PC-9 (cell line): ENCODE measurements at regions not wholly inside any gene's neighbourhood (a gene's known extent, or its start where the extent isn't known, plus 50 kb on each side); places are given as distances from the start of the nearest gene placed in this dataset.

Experiments
- BruUV-seq: library from RNA; stranded (reverse); fragments of 400-500 nt; replicated peaks from 2 replicates; lab custom pipeline; 2021; lab: Mats Ljungman, UMichigan
- CTCF ChIA-PET: fragments of 300-600 bp; sonication (Branson Sonifier 250); formaldehyde crosslinking; loops from one replicate; lab custom pipeline; 2022; ENCODE audit warnings: antibody characterized with exemption; lab: Charles Lee
- POLR2A ChIA-PET: fragments of 300-600 bp; sonication (Branson Sonifier 250); formaldehyde crosslinking; loops from one replicate; lab custom pipeline; 2022; ENCODE audit warnings: antibody characterized with exemption; ENCODE audit not compliant: unreplicated experiment; lab: Charles Lee
- DNase-seq, 2 experiments: peaks; one replicate each; pipeline versions ENCODE4 v3.0.0 to v3.0.0-alpha.2; 2015 to 2022; ENCODE audit warnings: mixed read lengths in 1 of 2
- H2AFZ ChIP-seq: fragments of 200-600 bp; sonication (generic); 2 replicates; pipeline ENCODE4 v1.8.1; 2017; ENCODE audit warnings: antibody characterized with exemption
- H3F3A ChIP-seq: fragments of 200-600 bp; sonication (generic); 2 replicates; pipeline ENCODE4 v1.8.1; 2017; ENCODE audit warnings: antibody characterized with exemption, mild to moderate bottlenecking, low read depth; ENCODE audit not compliant: insufficient read depth
- H3K27ac ChIP-seq: fragments of 200-600 bp; sonication (generic); 2 replicates; pipeline ENCODE4 v1.6.1; 2016; ENCODE audit warnings: mixed run types
- H3K27me3 ChIP-seq: fragments of 200-600 bp; sonication (generic); 2 replicates; pipeline ENCODE4 v1.6.1; 2016; ENCODE audit warnings: low read depth, mixed run types; ENCODE audit not compliant: insufficient read depth
- H3K36me3 ChIP-seq: fragments of 200-600 bp; sonication (generic); 2 replicates; pipeline ENCODE4 v1.6.1; 2016; ENCODE audit warnings: low read depth, mixed run types
- H3K4me1 ChIP-seq: fragments of 200-600 bp; sonication (generic); replicated peaks from 2 replicates; pipeline ENCODE4 v1.6.1; 2016; ENCODE audit warnings: mixed run types; ENCODE audit not compliant: insufficient read depth
- H3K4me2 ChIP-seq: fragments of 200-600 bp; sonication (generic); 2 replicates; pipeline ENCODE4 v1.6.1; 2017; ENCODE audit warnings: mixed run types
- H3K4me3 ChIP-seq: fragments of 200-600 bp; sonication (generic); 2 replicates; pipeline ENCODE4 v1.6.1; 2016; ENCODE audit warnings: mixed run types
- H3K79me2 ChIP-seq: fragments of 200-600 bp; sonication (generic); 2 replicates; pipeline ENCODE4 v1.6.1; 2017; ENCODE audit warnings: low read depth, mixed run types
- H3K9me2 ChIP-seq: fragments of 200-600 bp; sonication (generic); 2 replicates; pipeline ENCODE4 v1.8.1; 2017; ENCODE audit warnings: mild to moderate bottlenecking; ENCODE audit not compliant: insufficient read depth
- H3K9me3 ChIP-seq: fragments of 200-600 bp; sonication (generic); 2 replicates; pipeline ENCODE4 v1.8.1; 2016; ENCODE audit warnings: low read depth; ENCODE audit not compliant: insufficient read depth
- H4K20me1 ChIP-seq: fragments of 200-600 bp; sonication (generic); 2 replicates; pipeline ENCODE4 v1.8.1; 2017; ENCODE audit not compliant: insufficient read depth
- CTCF ChIP-seq: fragments of 200-600 bp; sonication (generic); conservative IDR thresholded peaks from 2 replicates; pipeline ENCODE4 v1.6.1; 2017; ENCODE audit warnings: mixed run types, antibody characterized with exemption, mild to moderate bottlenecking, moderate library complexity
- EZH2 ChIP-seq: fragments of 200-600 bp; sonication (generic); IDR thresholded peaks from 2 replicates; pipeline ENCODE4 v1.8.0; 2017; ENCODE audit warnings: antibody characterized with exemption, low read depth
- intact Hi-C: fragments of 100-400 bp; cut with micrococcal nuclease; formaldehyde crosslinking; loops from one replicate; pipeline ENCODE4 v1.10.0; 2022; ENCODE audit not compliant: unreplicated experiment

DNA sequence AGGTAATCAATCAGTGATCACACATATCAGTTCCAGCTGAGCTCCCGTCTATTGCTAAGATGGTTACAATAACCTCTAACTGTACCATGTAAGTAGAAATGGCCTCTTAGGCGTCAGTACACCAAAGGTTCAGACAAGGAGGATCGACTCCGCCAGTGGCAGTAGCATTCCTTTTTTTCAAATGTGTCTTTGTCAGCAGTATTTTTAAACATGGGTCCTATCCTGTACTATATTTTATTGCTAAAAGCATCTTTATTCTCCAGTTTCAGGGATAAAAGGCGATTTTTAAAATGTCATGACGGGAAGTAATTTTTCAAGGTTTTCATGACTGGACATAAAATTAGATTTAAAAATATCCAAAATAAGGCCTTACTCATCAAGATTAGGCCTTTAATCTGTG is 64.8 kb upstream of the TBCA start:
- H4K20me1 ChIP-seq = no peaks in the 10 kb centered on the region
- ChIA-PET POLR2A (no interaction called here), CTCF (no interaction called here)
- no peaks in the 10 kb centered on the region for H3K36me3 ChIP-seq
- H3F3A ChIP-seq = no peaks in the 10 kb centered on the region
- no peak overlapping the region for H3K27ac ChIP-seq
- intact Hi-C loops = no loop called here
- H3K4me1 ChIP-seq = no peaks in the 10 kb centered on the region
- no peak overlapping the region for H2AFZ ChIP-seq
- H3K4me3 ChIP-seq = no peak overlapping the region
- no peak for DNase-seq
- no peaks in the 10 kb centered on the region for H3K79me2 ChIP-seq
- no TSS peak for BruUV-seq
- no peaks in the 10 kb centered on the region for H3K9me2 ChIP-seq
- no peaks in the 10 kb centered on the region for H3K27me3 ChIP-seq
- no peaks in the 10 kb centered on the region for H3K9me3 ChIP-seq
- TF ChIP-seq EZH2 (no peak), CTCF (no peak)
- no peak overlapping the region for H3K4me2 ChIP-seq

DNA sequence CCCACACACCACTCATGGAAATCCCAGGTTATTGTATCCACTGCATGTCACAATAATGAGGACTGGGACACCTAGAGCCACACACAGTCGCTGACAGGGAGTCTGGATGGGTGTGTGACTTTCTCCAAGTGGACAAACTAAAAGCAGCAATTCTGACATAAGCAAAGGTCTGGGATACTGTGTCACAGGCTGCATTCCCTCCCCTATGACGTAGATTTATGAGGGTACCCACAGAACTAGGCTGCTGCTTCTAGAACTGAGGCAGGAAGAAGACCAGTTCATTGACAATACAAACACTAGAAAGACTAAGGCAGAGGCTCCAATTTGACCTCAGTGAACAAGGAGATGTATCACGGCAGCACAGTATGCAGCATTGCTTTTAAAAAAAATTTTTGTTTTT is 63.6 kb upstream of the TBCA start:
- Histone ChIP-seq H2AFZ (no peak overlapping the region), H3K27me3 (no peaks in the 10 kb centered on the region), H3F3A (no peaks in the 10 kb centered on the region), H3K9me3 (no peaks in the 10 kb centered on the region), H4K20me1 (no peaks in the 10 kb centered on the region), H3K27ac (no peak overlapping the region), H3K36me3 (no peaks in the 10 kb centered on the region), H3K79me2 (no peaks in the 10 kb centered on the region), H3K4me1 (no peaks in the 10 kb centered on the region), H3K9me2 (no peaks in the 10 kb centered on the region), H3K4me3 (no peak overlapping the region), H3K4me2 (no peak overlapping the region)
- ChIA-PET POLR2A (no interaction called here), CTCF (no interaction called here)
- intact Hi-C loops = no loop called here
- BruUV-seq = no TSS peak
- no peak for DNase-seq
- no peak for TF ChIP-seq CTCF
- TF ChIP-seq EZH2 = no peak

- H3K79me2 ChIP-seq = no peaks in the 10 kb centered on the region
- no peak overlapping the region; the same call in 1 of the 2 replicates for H2AFZ ChIP-seq
- ChIA-PET POLR2A (no interaction called here), CTCF (no interaction called here)
- H3K9me2 ChIP-seq = no peaks in the 10 kb centered on the region
- no peak overlapping the region for H3K4me2 ChIP-seq
- no peaks in the 10 kb centered on the region for H3K36me3 ChIP-seq
- no peak overlapping the region for H3K27ac ChIP-seq
- no peaks in the 10 kb centered on the region for H3F3A ChIP-seq
- H3K4me3 ChIP-seq = no peak overlapping the region
- no peaks in the 10 kb centered on the region for H3K27me3 ChIP-seq
- intact Hi-C loops = no loop called here
- TF ChIP-seq CTCF = no peak
- TF ChIP-seq EZH2 = no peak
- DNase-seq = no peak
- no peaks in the 10 kb centered on the region for H4K20me1 ChIP-seq
- H3K9me3 ChIP-seq = no peaks in the 10 kb centered on the region
- no TSS peak for BruUV-seq
- no peaks in the 10 kb centered on the region for H3K4me1 ChIP-seq
Measured at GRCh38 chr5:77832938-77833337, 56.8 kb upstream of the TBCA start.
